Ovary (tissue), 7 donors: ENCODE measurements at regions not wholly inside any gene's neighbourhood (a gene's known extent, or its start where the extent isn't known, plus 50 kb on each side); places are given as distances from the start of the nearest gene placed in this dataset.

Experiments used
- DNase-seq, 5 donors: peaks; one replicate each; pipeline ENCODE4 v3.0.0-alpha.2; 2019 to 2020
- H3K27ac ChIP-seq, 2 donors: fragments of 200-600 bp; one replicate each; pipeline versions ENCODE4 v1.5.1 to v1.8.0; 2019 to 2022
- H3K27me3 ChIP-seq: fragments of 200-600 bp; one replicate; pipeline ENCODE4 v1.8.0; 2022
- H3K36me3 ChIP-seq: fragments of 200-600 bp; sonication (generic); one replicate; pipeline ENCODE4 v1.5.1; 2019
- H3K4me1 ChIP-seq: one replicate; pipeline ENCODE4 v1.8.1; 2013; ENCODE audit warnings: mild to moderate bottlenecking, moderate library complexity; ENCODE audit not compliant: insufficient read depth
- H3K4me3 ChIP-seq: fragments of 200-600 bp; sonication (generic); one replicate; pipeline ENCODE4 v1.5.1; 2017
- H3K9me3 ChIP-seq, 2 donors: fragments of 200-600 bp in 1 of 2; sonication (generic) in 1 of 2; one replicate each; pipeline versions ENCODE4 v1.5.1 to v1.8.1; 2013 to 2019; ENCODE audit warnings: mild to moderate bottlenecking in 1 of 2, moderate library complexity in 1 of 2
- CTCF ChIP-seq, 3 donors: fragments of 450-650 bp in 2 of 3; fragments of 200-600 bp in 1 of 3; IDR thresholded peaks; one replicate each; pipeline versions ENCODE4 v1.5.1 to v1.8.0; 2016 to 2022; ENCODE audit warnings: antibody characterized with exemption in 3 of 3, mild to moderate bottlenecking in 1 of 3
- EP300 ChIP-seq: sonication (generic); formaldehyde crosslinking; IDR thresholded peaks from one replicate; pipeline ENCODE4 v1.6.1; 2017; ENCODE audit warnings: antibody characterized with exemption
- POLR2A ChIP-seq: fragments of 450-650 bp; IDR thresholded peaks from one replicate; pipeline ENCODE4 v1.6.1; 2017; ENCODE audit warnings: antibody characterized with exemption, mild to moderate bottlenecking, moderate library complexity
- WGBS, 3 donors: extraction: QIAGEN DNeasy Blood & Tissue Kit in 1 of 3; methylation state at CpG; one replicate each; pipeline versions ENCODE4 v1.1.5 to v1.1.7; 2013 to 2017; 5-methylcytosine and 5-hydroxymethylcytosine counted together
- intact Hi-C, 4 donors: fragments of 100-400 bp; cut with DNase I; formaldehyde crosslinking; loops; one replicate each; pipeline versions ENCODE4 v1.11.0 to v1.15.1; 2022 to 2023
- donor health status: DM: no; HTN: no; CAD: no; lungs with moderate emphysema.
- donor health status: DM: no; HTN: no; CAD: no.
- donor health status: Bipolar disorder and iron deficiency.
- donor health status: DM: no; HTN: no; CAD: no.
- donor health status: DM: yes; HTN: yes; CAD: no.

- TF ChIP-seq CTCF (IDR thresholded peaks at IDR 0.05) (no peak), EP300 (no peak)
- no peaks in the 10 kb centered on the region for H3K27me3 ChIP-seq
- H3K4me3 ChIP-seq: no peak overlapping the region
- no peak overlapping the region for H3K27ac ChIP-seq
- intact Hi-C loops: no loop called here
- 64 to 70% (median 64%) methylated on average over 5 of the region's 5 CpGs for WGBS, 3 donors
- H3K9me3 ChIP-seq: no peaks in the 10 kb centered on the region
- no peak for DNase-seq
- H3K36me3 ChIP-seq: no peaks in the 10 kb centered on the region
- no peaks in the 10 kb centered on the region for H3K4me1 ChIP-seq
These were observed 126.0 kb upstream of the NRIP1 start for GRCh38 chr21:15190837-15191236.

- WGBS, 3 donors: 86 to 87% (median 86%) methylated on average over 5 of the region's 5 CpGs
- Histone ChIP-seq H3K4me3 (no peak overlapping the region), H3K27ac (no peak overlapping the region), H3K9me3 (no peaks in the 10 kb centered on the region), H3K4me1 (no peaks in the 10 kb centered on the region), H3K36me3 (no peaks in the 10 kb centered on the region), H3K27me3 (no peaks in the 10 kb centered on the region)
- intact Hi-C loops: no loop called here
- TF ChIP-seq EP300: no peak
- no peak for TF ChIP-seq CTCF (IDR thresholded peaks at IDR 0.05)
- TF ChIP-seq POLR2A: no peak
- no peak for DNase-seq
These were observed 126.5 kb upstream of the NRIP1 start for GRCh38 chr21:15191342-15191741.

- H3K27me3 ChIP-seq: no peaks in the 10 kb centered on the region
- intact Hi-C loops: no loop called here
- H3K27ac ChIP-seq: no peak overlapping the region
- no peak overlapping the region for H3K4me3 ChIP-seq
- DNase-seq: no peak
- H3K4me1 ChIP-seq: no peaks in the 10 kb centered on the region
- H3K9me3 ChIP-seq: no peaks in the 10 kb centered on the region
- TF ChIP-seq EP300 (no peak), CTCF (IDR thresholded peaks at IDR 0.05) (no peak), POLR2A (no peak)
- 73 to 87% (median 81%) methylated on average over 3 of the region's 3 CpGs for WGBS, 3 donors
- H3K36me3 ChIP-seq: no peaks in the 10 kb centered on the region
These were observed 127.4 kb upstream of the NRIP1 start for GRCh38 chr21:15192243-15192642.

- intact Hi-C loops: loop anchor here in 1 of 4 donors (1.0 kb wide), 1 partner anchor 27 kb away; no protein-coding TSS in a partner anchor
These were observed 129.1 kb upstream of the NRIP1 start for GRCh38 chr21:15193937-15194336.

More at GRCh38 chr21:15193937-15194336, 129.1 kb upstream of the NRIP1 start:
- H3K27ac ChIP-seq: no peak overlapping the region
- H3K4me3 ChIP-seq: no peak overlapping the region
- H3K9me3 ChIP-seq: no peaks in the 10 kb centered on the region
- DNase-seq: no peak
- 92 to 96% (median 92%) methylated on average over 3 of the region's 3 CpGs for WGBS, 3 donors
- TF ChIP-seq EP300: no peak
- TF ChIP-seq CTCF (IDR thresholded peaks at IDR 0.05): no peak
- TF ChIP-seq POLR2A: no peak
- H3K36me3 ChIP-seq: no peaks in the 10 kb centered on the region
- H3K4me1 ChIP-seq: no peaks in the 10 kb centered on the region
- H3K27me3 ChIP-seq: no peaks in the 10 kb centered on the region
